ENCODE measurements at regions not wholly inside any gene's neighbourhood (a gene's known extent, or its start where the extent isn't known, plus 50 kb on each side); places are given as distances from the start of the nearest gene placed in this dataset.

DNA sequence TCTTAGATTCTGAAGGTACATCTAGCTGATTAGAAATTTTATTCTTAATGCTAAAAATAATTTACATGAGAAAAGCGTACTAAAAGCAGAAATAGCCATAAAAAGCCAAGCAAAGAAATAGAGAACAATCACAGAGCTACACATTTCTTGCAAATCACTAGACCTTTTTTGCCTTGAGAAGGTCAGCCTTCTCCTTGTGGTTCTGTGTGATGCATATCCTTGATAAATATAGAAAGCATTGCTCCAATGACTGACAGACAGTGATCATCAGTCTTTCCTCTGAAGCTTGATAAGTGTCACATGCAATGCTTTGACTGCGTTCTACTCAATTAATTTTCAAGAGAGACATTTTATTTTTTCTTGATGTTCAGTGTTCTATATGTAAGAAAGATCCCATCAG, 226.9 kb downstream of the CEMIP2 start:
- intact Hi-C loops (cut with DNase I), result no loop called here
- no peak for DNase-seq
- 87 to 93% methylated on average over 2 of the region's 2 CpGs for WGBS, 2 donors
- H3K36me3 ChIP-seq, result no peaks in the 10 kb centered on the region
- TF ChIP-seq CTCF (IDR thresholded peaks at IDR 0.05) (no peak), POLR2A (IDR thresholded peaks at IDR 0.05) (no peak), EP300 (IDR thresholded peaks at IDR 0.05) (no peak), POLR2AphosphoS5 (IDR thresholded peaks at IDR 0.05) (no peak)
- no peaks in the 10 kb centered on the region for H3K4me1 ChIP-seq
- no peaks in the 10 kb centered on the region for H3K9me3 ChIP-seq
- H3K27ac ChIP-seq, result no peak overlapping the region
- no peaks in the 10 kb centered on the region for H3K27me3 ChIP-seq
- H3K4me3 ChIP-seq, result no peak overlapping the region

GRCh38 chr9:71524996-71525580, 243.2 kb downstream of the CEMIP2 start:
- no peak overlapping the region for H3K27ac ChIP-seq
- no peaks in the 10 kb centered on the region for H3K4me1 ChIP-seq
- no peaks in the 10 kb centered on the region for H3K27me3 ChIP-seq
- no peak overlapping the region for H3K4me3 ChIP-seq
- H3K36me3 ChIP-seq, result no peaks in the 10 kb centered on the region
- TF ChIP-seq CTCF (IDR thresholded peaks at IDR 0.05), result no peak
- TF ChIP-seq POLR2AphosphoS5 (IDR thresholded peaks at IDR 0.05), result no peak
- TF ChIP-seq EP300 (IDR thresholded peaks at IDR 0.05), result no peak
- no peak for TF ChIP-seq POLR2A (IDR thresholded peaks at IDR 0.05)
- intact Hi-C loops (cut with DNase I), result no loop called here
- no peaks in the 10 kb centered on the region for H3K9me3 ChIP-seq
- DNase-seq, result no peak
- WGBS, 2 donors, result 90 to 93% methylated on average over 16 of the region's 16 CpGs

- no peaks in the 10 kb centered on the region for H3K4me1 ChIP-seq
- DNase-seq, result no peak
- no peak overlapping the region for H3K27ac ChIP-seq
- no peaks in the 10 kb centered on the region for H3K27me3 ChIP-seq
- no peaks in the 10 kb centered on the region for H3K36me3 ChIP-seq
- H3K9me3 ChIP-seq, result no peaks in the 10 kb centered on the region
- TF ChIP-seq CTCF (IDR thresholded peaks at IDR 0.05), result no peak
- TF ChIP-seq POLR2A (IDR thresholded peaks at IDR 0.05), result no peak
- no peak for TF ChIP-seq POLR2AphosphoS5 (IDR thresholded peaks at IDR 0.05)
- no peak for TF ChIP-seq EP300 (IDR thresholded peaks at IDR 0.05)
- intact Hi-C loops (cut with DNase I), result no loop called here
- H3K4me3 ChIP-seq, result no peak overlapping the region
- WGBS, 2 donors, result 83 to 88% methylated on average over 1 of the region's 1 CpG
Observed at GRCh38 chr9:71524516-71524915, 243.8 kb downstream of the CEMIP2 start.

- no peak for DNase-seq
- Histone ChIP-seq H3K27ac (no peak overlapping the region), H3K27me3 (no peaks in the 10 kb centered on the region), H3K4me1 (no peaks in the 10 kb centered on the region), H3K9me3 (no peaks in the 10 kb centered on the region), H3K36me3 (no peaks in the 10 kb centered on the region), H3K4me3 (no peak overlapping the region)
- intact Hi-C loops (cut with DNase I), result no loop called here
- TF ChIP-seq EP300 (IDR thresholded peaks at IDR 0.05) (no peak), CTCF (IDR thresholded peaks at IDR 0.05) (no peak), POLR2AphosphoS5 (IDR thresholded peaks at IDR 0.05) (no peak), POLR2A (IDR thresholded peaks at IDR 0.05) (no peak)
- 58 to 59% methylated on average over 3 of the region's 3 CpGs for WGBS, 2 donors
Observed at GRCh38 chr9:71521132-71521531, 247.2 kb downstream of the CEMIP2 start.

DNA sequence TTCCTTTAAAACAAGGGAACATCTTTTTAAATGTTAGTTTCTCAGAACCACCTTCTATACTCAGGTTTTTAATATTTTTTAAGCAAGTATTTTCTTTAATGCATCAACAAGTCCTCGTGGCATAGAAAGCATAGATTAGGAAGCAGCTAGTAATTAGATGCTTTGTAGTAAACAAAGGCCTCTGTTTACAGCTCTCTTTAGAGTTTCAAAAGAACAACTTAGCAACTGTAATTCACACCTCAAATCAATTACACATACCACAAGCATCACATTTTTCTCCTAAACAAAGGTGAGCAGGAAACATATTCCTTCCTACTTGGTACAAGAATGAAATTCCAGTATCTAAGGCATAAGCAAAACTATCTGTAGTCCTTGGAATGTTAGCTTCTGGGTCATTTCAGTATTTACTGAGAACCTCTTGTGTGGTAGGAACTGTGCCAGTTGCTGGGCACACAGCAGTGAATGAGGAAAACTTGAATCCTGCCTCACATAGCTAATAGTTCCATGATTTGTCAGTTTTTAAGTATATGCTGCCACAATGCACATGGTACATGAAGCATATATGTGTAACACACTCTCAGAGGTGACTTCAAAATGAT, 249.1 kb downstream of the CEMIP2 start:
- no peak for DNase-seq
- intact Hi-C loops (cut with DNase I), result no loop called here
- Histone ChIP-seq H3K9me3 (no peaks in the 10 kb centered on the region), H3K4me3 (no peak overlapping the region), H3K27ac (no peak overlapping the region), H3K27me3 (no peaks in the 10 kb centered on the region), H3K4me1 (no peaks in the 10 kb centered on the region), H3K36me3 (no peaks in the 10 kb centered on the region)
- 40 to 44% methylated on average over 1 of the region's 1 CpG for WGBS, 2 donors
- TF ChIP-seq EP300 (IDR thresholded peaks at IDR 0.05) (no peak), CTCF (IDR thresholded peaks at IDR 0.05) (no peak), POLR2A (IDR thresholded peaks at IDR 0.05) (no peak), POLR2AphosphoS5 (IDR thresholded peaks at IDR 0.05) (no peak)

All from sigmoid colon (tissue), 6 donors.